GM18520 (cell line): ENCODE measurements at regions not wholly inside any gene's neighbourhood (a gene's known extent, or its start where the extent isn't known, plus 50 kb on each side); places are given as distances from the start of the nearest gene placed in this dataset.

Experiments used
- ATAC-seq: cut with Tn5 transposase; IDR thresholded peaks from one replicate; pipeline ENCODE4 v1.9.1; 2021; ENCODE audit not compliant: unreplicated experiment

DNA sequence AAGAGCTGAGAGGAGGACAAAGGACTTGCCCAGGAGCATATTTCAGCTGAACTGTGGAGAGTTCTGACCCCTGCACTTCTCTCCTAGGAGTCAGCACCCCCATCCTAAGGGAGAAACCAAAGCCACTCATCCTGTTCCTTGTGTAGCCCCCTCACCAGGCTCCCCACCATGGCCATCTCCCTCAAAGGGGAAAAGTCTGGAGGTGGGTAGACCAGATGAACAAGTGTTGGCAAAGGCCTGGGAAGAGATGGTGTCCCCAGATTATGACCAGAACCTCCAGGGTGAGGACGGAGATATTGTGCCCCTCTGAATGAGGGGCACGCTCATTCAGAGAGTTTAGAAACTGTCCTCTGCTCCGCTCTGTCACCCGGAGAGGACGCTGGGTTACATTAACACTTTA, 880.0 kb downstream of the BRD1 start:
- no peak for ATAC-seq

DNA sequence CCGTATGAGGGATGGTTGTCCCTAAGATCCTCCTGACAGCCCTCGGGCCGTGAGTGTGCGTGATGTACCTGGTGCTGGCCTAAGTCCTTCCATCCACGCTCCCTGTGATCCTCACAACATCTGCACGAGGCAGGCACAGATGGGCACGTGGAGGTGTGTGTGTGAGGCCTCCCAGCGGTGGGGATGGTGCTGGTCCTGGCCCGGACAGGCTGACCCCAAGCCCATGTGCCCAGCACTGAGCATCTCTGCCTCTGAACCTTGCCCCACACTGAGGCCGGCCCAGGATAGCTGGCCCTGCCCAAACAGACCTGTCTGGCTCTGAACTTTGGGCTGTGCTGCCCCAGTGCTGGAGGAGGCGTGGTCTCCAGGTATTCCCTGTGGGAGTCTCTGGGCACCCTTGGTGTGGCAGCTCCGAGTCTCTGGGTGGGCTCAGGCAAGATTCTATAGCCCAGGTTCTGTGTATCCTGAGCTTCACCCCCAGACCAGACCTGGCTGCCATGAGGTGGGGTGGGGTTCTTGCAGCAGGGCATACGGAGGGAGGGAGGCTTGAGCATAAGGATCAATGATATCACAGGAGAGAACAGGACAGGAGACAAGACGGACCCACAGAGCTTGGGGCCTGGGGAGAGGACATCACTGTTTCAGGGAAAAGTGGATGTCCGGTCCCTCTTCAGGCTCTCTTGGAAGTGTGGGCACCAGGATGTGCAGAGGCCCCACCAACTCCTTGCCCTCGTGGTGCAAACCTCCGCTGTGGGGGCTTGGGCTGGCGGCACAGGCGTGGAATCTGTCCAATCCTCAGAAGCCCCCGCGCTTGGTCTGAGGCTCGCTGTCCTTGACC, 881.8 kb downstream of the BRD1 start:
- ATAC-seq = no peak

DNA sequence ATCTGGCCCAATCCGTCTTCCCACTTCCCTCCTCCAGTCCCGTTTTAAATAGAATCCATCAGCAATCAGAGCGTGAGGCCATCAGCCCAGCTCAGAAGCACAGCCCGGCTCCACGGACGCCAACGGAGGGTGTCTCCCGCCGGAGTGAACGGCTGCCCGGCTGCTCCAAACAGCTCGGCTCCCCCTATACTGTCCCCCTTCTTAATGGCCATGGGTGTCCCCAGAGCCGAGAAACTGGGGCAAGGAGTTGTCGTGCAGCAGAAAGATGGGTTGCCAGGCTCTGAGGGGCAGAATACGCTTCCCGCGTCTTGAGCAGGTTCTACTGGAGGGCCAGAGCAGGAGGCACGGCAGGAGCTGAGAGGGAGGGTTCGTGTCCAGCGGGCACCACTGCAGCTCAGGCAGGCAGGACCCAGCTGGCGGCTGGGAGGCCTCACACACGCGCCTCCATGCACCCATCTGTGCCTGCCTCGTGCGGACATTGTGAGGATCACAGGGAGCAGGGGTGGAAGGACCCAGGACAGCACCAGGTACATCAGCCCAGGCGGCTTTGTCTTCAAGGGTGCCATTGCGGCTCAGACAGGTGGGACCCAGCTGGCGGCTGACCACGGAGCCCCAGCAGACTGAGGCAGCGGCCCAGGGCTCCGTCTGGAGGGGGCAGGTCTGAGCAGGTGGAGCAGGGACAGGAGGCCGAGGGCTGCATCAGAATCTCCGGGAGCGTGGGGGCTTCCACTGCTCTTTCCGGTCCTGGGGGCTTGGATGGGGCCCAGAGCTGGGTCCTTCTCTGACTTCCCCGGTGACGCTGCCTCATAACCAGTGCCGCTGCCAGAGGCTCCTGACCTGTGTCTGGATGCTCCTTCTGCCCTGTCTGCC, 882.7 kb downstream of the BRD1 start:
- no peak for ATAC-seq

DNA sequence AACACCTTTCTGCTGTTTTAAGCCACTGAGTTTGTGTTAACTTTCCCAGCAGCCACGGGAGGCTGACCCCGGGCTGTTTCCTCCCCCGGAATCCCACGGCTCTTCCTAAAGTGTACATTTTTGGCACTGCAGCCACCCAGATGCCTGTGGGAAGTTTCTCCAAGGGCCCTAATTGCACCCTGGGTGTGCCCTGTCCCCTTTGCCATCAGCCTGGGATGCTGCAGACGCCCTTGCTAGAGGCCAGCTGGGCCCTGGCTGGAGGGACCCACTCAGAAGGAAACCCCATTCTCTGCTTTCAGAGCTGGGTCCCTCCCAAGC, 883.3 kb downstream of the BRD1 start:
- ATAC-seq = no peak

DNA sequence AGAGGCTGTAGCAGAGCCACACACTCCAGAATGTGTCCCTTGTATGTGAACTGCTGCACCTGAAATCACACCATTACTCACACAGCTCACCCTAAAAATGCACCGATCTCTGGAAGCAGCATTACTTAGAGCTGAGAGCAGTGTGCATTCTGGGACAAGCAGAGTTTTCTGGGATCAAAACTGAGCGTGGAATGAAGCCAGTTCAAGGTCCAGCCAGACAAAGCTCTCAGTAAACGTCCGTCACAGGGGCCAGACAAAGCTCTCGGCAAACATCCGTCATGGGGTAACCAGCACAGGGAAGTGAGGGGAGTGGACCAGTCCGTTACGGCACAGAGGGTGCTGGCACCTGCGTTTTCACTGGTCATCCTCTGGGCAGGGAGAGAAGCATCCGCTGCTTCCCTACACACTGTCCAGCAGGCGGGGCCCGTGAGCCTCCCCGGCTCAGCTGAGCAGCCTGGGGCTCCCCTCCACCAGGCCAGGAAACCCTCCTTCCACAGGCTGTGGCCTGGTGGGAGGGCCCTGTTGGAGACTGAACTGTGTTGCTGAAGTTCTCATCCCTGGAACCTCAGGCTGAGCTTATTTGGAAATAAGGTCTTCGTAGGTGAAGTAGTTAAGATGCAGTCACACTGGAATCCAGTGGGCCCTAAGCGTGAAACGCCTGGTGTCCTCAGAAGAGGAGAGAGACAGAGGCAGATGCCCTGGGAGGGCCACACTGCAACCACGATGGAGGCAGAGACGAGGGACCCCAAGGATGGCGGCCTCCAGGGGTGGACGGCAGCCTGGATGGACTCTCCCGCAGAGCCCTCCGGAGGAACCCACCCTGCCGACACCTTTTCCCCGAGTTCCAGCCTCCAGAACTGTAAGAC, 883.9 kb downstream of the BRD1 start:
- ATAC-seq = no peak

DNA sequence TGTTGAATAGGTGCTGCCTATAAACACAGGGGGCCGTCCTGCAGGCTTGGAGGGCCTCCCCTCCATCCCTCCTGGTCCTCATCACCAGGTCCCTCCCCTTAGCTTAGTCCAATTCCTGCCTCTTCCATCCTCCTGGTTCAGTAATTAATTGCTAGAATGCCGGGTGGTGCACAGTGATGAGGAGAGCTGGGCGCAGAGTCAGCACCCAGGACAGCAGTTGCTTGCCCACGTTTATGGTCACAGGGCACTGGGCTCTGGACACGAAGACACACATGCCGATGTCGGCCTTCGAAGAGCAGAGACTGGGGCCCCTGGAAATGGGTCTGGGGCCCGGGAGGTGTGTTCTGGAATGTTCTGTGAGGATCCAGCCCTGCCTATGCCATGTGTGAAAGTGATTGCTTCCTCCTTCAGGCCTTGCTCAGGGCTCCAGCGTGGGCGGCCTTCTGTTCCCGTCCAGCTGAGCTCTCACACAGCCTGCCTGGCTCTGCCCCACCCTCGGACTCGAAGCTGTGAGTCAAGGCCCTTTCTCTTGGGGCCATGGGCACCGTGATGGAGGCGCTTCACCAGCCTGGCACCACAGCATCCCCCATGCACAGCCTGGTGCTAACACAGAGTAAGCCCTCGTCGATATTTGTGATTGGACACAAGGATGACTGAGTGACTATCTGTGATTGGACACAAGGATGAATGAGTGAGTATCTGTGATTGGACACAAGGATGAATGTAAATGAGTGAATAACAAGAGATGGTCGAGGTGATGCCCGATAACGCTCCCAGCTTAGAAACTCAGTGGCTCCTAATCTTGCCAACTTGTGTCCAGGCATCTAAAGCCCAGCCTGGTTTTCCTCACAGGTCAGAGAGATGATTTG, 884.7 kb downstream of the BRD1 start:
- ATAC-seq = no peak

DNA sequence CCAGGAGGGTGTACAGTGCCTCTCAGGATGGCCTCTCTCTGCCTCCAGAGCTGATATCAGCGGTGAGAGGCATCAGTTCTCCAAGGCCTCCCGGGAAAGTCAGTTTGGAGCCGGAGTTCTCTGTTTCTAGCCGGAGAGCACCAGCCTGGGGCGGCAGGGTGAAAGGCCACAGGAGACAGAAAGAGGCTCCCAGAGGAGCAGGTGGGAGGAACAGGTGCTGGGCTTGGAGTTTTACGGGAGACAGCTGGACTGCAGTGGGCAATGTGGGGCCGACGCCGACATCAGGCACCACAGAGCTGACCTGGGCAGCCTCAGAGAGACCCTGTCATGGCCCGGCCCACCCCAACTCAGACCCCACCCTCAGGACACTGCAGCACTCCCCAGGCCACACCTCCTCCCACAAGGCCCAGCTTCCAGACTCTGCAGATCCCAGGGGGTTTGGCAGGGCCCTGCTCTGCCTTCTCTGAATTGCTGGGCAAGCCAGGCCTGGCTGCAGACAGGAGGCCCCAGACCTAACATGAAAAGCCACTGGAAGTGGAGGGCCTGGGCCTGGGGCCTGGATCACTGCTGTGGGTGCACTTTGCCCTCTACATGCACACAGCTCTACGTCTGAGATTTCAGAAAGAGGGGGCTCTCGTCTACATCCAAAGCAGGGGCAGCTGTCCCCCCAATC, 885.6 kb downstream of the BRD1 start:
- ATAC-seq = no peak

DNA sequence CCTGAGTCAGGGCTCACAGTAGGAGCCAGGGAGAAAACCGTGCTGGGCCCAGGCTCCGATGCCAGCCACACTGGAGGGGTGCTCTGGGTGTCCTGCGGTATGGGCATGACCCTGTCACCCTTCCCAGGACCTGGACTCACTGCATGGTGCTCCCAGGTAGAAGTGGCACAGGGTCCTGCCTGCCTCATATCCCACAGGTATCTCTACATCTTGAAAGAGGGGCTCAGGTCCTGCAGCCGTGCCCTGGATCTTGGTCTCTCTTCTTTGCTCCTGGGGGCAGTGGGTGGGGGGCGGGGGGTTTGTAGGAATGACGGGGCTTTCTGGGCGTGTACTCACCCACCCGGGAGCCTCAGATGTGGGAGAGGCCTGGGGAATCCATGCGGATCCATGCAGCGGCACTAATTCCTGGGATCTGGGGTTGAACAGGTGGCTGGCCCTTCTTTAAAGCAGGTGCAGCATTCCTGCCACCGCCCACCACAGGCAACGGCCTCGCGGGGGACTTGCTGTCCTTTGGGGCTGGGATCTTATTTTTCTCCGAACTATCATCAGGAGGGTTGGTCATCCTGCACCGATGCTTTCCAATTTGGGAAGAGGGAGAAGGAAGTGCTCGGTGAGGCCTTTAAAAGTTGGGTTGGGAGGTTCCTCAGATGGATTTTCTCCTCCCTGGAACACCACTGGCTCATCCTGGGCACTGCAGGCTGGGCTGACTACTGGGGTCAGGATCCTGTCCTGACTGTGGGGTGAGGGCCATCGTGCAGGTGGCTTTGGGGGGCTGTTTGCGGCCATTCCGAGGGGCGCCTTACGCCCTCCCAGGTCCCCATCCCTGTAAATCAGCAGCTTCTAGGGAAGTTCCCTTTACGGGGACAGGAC, 886.4 kb downstream of the BRD1 start:
- ATAC-seq = no peak

DNA sequence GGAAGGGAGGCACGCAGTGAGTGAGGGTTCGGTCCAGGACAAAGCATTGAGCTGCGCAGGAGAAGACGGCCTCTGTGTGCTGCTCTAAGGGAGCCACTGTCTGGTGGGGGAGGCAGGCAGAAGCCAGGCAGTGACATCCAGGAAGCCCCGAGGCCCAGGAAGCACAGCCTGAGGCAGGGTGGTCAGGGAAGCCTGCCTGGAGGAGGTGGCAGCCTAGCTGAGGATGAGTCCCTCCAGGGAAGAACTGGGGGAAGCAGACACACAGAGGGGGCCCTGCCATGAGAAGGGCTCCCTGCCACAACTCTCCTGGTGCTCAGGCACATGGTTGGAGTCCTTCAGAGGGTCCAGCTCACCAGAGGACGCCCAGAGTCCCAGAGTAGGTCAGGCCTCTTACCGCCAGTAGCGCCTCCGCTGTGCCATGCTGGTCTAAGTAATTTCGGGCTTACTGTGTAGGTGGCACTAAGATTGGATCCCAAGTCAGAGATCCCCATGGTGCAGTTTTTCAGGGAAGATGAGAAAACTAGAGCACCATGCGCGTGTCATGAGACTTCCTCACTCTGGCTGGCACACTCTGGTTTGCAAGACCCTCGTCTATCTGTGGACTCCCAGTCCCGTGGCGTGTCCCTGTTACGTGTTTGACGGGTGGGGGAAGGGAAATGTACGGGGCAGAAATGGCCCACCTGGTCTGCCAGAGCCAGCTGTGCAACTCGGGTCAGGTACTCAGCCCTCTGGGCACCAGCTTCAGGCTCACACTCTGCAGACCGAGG, 887.2 kb downstream of the BRD1 start:
- no peak for ATAC-seq

DNA sequence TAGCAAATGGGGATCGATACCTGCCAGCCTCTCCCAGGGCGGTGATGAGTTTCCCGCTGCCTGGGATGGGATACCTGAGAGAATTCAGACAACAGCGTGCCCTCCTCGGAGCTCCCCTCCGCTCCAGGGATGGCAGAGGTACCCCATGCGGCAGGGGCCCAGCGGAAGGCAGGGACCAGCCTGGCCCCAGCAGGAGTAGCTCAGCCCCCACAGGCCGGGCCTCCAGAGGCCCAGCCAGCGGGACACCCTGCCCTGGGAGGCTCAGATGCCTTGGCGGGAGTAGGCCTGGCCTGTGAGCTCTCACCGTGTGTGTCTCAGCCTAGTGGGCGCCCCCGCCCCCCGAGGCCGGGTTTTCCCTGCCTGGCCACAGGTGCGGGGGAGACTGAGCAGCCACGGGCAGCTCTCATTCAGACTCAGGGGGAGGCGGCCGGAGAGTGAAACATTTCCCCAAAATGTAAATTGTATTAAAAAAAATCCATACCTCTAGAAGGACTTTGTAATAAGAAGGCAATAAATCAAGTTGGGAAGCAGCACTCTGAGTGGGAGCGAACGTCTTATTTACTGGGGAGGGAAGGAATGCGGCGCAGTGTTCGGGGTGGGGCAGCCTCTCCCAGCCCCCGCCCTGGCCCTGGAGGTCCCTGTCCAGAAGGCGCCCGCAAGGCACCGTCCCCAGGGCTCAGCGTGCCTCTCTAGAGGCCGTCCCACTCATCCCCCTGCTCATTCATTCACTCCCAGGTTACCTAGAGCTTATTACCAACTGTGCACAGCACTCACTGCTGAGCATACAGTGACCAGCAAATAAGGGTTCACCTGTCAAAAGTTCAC, 888.0 kb downstream of the BRD1 start:
- no peak for ATAC-seq

DNA sequence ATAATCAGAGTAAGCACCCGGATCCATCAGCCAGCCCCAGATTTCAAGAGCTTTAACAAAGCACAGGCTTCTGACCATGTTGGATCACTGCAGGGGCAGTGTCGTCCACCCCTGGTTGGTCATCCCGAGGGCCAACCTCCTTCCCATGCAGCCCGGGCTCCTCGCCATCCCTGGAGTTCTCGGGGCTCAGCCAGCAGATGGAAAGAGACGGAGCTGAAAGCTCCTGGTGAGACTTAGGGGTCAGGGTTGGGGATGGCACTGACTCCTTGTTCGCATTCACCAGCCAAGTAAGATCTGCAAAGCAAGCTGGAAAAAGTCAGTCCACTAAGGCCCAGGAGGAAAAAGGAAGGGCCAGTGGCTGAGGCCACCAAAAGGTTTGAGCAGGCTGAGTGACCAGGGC, 888.9 kb downstream of the BRD1 start:
- ATAC-seq = no peak

DNA sequence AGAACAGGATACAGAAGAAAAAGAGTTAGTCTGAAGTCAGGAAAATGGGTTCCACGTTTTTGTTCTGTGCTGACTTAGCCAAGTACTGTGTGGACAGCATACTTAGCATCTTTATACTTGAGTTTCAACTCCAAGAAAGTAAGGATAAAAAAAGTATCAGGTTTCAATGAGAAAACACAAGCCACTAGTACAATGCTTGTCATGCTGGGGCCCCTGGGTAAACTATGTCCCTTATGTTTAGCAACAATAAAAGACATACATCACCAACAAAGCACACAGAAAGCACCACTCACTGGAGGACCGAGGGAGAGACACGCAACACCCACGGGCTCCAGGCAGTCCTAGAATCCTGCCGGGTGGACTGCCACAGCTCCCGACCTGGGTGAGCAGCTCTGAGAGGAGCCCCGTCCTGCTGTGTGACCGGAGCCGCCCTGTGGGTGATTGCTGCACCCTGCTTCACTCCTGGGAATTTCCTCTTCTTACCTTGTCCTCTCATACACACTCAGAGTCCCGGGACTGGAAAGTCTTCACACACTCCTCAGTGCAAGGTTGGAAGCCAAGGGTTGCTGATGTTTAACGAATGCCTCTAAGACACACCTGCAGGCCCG, 890.5 kb downstream of the BRD1 start:
- ATAC-seq = no peak

DNA sequence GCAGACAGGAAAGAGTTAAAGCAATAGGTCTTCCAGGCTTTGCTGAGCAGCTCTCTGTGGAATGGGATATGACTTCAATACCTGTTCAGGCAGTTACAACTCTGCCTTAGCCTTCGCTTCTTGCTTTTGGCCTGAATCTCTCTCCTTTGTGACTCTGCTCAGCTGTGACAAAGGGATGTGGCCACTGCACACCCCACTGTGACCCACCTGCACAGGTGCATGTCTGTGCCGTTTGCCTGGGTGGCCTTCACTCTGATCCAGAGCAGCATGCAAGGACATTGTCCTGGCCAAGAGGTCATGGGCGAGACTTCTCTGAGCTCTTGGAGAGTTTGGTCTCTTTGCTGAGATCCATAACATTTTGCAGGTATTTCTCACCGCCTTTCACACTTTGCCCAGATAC, 891.3 kb downstream of the BRD1 start:
- no peak for ATAC-seq

DNA sequence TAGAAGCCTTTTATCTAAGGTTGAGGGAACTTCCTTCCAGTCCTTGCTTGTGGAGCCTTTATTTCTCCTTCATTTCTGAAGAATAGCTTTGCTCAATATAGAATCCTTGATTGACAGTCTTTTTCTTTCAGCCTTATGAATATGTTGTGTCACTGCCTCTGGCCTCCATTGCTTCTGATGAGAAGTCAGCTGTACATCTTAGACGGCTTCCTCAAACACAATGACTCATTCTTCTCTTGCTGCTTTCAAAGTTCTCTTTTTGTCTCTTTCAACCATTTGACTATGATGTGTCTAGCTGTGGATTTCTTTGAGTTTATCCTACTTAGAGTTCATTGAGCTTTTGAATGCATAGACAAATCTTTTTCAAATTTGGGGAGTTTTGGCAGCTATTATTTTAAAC, 893.2 kb downstream of the BRD1 start:
- ATAC-seq = no peak

DNA sequence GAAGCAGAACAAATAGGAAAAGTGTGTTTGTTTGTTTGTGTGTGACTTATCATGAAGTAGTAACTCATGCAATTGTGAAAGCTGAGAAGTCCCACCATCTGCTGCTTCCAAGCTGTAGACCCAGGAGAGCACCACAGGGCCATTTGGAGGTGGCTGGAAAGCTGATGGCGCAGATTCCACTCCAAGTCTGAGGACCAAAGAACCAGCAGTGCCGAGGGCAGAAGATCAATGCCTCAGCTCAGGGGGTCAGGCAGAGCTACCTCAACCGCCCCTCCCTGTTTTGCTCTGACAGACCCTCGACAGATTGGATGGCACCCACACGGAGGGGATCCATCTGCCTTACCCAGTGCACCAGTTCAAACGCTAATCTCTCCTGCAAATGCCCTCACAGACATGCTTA, 896.2 kb downstream of the BRD1 start:
- no peak for ATAC-seq

DNA sequence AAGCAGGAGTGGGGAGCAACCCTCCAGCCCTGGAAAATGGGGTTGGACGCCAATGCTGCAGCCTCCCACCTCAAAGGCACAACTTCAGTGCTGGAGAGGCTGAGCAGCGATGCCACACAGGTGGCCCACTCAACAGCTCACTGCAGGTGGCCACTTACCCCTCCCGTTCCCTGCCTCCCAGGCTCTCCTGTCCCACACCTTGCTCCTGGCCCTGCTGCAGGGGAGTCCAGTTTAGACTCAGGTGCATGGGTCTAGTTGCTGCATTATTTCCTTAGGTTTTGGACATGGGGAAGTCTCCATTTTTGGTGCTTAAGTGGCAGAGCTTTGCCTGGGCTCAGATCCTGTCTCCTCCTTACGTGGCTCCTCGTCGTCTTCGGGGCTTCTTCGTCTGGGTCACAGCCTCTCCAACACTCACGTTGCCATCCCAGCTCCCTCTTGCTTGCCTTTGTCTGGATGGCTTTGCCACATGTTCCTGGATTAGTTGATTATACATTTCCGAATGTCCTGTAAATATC, 898.3 kb downstream of the BRD1 start:
- no peak for ATAC-seq

DNA sequence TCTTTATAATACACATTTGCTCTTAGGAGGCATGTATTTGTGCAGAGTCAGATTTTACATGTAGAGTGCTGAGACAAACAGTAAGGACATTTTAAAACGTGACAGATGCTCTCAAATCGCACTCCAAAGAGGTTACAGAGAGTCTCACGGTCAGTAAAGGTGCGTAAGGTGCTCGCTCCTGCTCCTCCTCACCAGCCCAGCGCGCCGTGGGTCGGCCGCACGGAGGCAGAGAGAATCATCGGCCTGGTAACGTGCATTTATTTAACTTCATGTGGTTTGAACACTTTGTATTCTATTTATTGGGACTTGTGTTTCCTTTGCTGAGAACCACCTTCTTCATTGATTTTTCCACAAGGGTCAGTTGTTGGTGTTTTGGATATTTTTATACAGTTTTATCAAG, 900.1 kb downstream of the BRD1 start:
- no peak for ATAC-seq
